Transverse colon (tissue), 4 donors: ENCODE measurements at regions not wholly inside any gene's neighbourhood (a gene's known extent, or its start where the extent isn't known, plus 50 kb on each side); places are given as distances from the start of the nearest gene placed in this dataset.

ENCODE experiments used
- EP300 ChIP-seq: sonication (generic); formaldehyde crosslinking; IDR thresholded peaks from one replicate; pipeline ENCODE4 v1.6.1; 2017; ENCODE audit warnings: antibody characterized with exemption, low read depth
- POLR2A ChIP-seq: fragments of 450-650 bp; IDR thresholded peaks from one replicate; pipeline ENCODE4 v1.6.1; 2016; ENCODE audit warnings: antibody characterized with exemption, mild to moderate bottlenecking, moderate library complexity
- POLR2AphosphoS5 ChIP-seq, 3 donors: sonication (generic); formaldehyde crosslinking; IDR thresholded peaks; one replicate each; pipeline ENCODE4 v1.6.1; 2016; ENCODE audit warnings: antibody characterized with exemption in 3 of 3
- TF ChIP-seq, protein P1 (sequence below), 5 experiments: fragments of 200-600 bp in 3 of 5; fragments of 450-650 bp in 2 of 5; sonication (generic) in 3 of 5; IDR thresholded peaks; 1 replicate in 2 of 5; 2 replicates in 3 of 5; pipeline ENCODE4 v1.5.1; 2016 to 2017; ENCODE audit warnings: antibody characterized with exemption in 5 of 5, inconsistent platforms in 3 of 5, mild to moderate bottlenecking in 2 of 5, moderate library complexity in 1 of 5

DNA sequence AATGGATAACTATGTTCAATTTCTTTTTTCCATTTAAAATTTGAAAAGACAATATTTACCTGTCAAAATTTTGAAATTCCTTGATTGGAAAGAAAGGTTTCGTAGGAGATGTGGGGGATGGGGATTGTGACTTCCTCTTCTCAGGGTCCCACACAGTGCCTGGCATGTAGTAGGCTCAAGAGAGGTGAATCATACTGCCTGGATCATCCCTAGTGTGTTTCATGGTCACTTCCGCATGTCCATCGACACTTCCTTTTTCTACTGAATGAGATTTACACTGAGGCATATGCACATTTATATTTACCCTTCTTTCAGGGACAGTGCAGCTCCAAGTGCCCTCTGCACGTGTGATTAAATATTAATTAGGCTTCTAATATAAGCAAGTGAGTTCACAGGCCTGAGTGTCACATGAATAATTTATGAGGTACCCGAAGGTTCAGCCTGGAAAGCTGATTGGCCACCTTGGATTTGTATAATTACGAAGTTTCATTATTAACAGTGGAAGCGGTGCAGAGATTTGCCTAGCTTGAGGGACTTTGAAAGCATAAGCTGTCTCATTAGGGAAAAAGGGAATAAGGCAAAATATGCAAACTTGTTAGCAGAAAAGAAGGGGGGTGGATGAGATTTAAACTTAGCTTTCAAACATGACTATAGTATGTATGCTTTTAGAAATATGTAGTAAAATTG lies 177.5 kb upstream of the MMS22L start:
- TF ChIP-seq, protein P1, sequence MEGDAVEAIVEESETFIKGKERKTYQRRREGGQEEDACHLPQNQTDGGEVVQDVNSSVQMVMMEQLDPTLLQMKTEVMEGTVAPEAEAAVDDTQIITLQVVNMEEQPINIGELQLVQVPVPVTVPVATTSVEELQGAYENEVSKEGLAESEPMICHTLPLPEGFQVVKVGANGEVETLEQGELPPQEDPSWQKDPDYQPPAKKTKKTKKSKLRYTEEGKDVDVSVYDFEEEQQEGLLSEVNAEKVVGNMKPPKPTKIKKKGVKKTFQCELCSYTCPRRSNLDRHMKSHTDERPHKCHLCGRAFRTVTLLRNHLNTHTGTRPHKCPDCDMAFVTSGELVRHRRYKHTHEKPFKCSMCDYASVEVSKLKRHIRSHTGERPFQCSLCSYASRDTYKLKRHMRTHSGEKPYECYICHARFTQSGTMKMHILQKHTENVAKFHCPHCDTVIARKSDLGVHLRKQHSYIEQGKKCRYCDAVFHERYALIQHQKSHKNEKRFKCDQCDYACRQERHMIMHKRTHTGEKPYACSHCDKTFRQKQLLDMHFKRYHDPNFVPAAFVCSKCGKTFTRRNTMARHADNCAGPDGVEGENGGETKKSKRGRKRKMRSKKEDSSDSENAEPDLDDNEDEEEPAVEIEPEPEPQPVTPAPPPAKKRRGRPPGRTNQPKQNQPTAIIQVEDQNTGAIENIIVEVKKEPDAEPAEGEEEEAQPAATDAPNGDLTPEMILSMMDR (IDR thresholded peaks at IDR 0.05), result no peak
- TF ChIP-seq POLR2A, result no peak
- no peak for TF ChIP-seq POLR2AphosphoS5 (IDR thresholded peaks at IDR 0.05)
- no peak for TF ChIP-seq EP300
